GM10248 (cell line): ENCODE measurements at regions not wholly inside any gene's neighbourhood (a gene's known extent, or its start where the extent isn't known, plus 50 kb on each side); places are given as distances from the start of the nearest gene placed in this dataset.
"Not testable (repeated sequence)": the region's sequence is repeated elsewhere in the genome, so short reads cannot be mapped to it uniquely, and the experiment has no call there.

Experiments used
- CTCF ChIA-PET: fragments of 300-600 bp; sonication (Branson Sonifier 250); formaldehyde crosslinking; extraction: SDS; loops from one replicate; lab custom pipeline; 2021; ENCODE audit warnings: antibody characterized with exemption; lab: Yijun Ruan, JAX
- POLR2A ChIA-PET: fragments of 350-650 bp; sonication (Branson Sonifier 250); formaldehyde crosslinking; extraction: SDS; loops from one replicate; lab custom pipeline; 2020; ENCODE audit warnings: antibody characterized with exemption; lab: Yijun Ruan, JAX
- DNase-seq: peaks from one replicate; pipeline ENCODE4 v3.0.0; 2012; ENCODE audit errors: extremely low spot score
- CTCF ChIP-seq: IDR thresholded peaks from 2 replicates; pipeline ENCODE4 v1.5.1; 2012; ENCODE audit warnings: mild to moderate bottlenecking, low read depth; ENCODE audit errors: extremely low read depth, missing control alignments, control extremely low read depth

- ChIA-PET POLR2A (no interaction called here), CTCF (interaction anchor here (1.0 kb wide), 1 partner anchor 12 kb away, joined by 3 read pairs; no protein-coding TSS in a partner anchor)
- no peak for DNase-seq
- TF ChIP-seq CTCF: no peak
These were observed 58.1 kb downstream of the TUBA3C start for GRCh38 chr13:19123502-19123901.

- CTCF ChIA-PET: no interaction called here
- TF ChIP-seq CTCF: no peak
These were observed 63.5 kb downstream of the TUBA3C start for GRCh38 chr13:19117913-19118739.

DNA sequence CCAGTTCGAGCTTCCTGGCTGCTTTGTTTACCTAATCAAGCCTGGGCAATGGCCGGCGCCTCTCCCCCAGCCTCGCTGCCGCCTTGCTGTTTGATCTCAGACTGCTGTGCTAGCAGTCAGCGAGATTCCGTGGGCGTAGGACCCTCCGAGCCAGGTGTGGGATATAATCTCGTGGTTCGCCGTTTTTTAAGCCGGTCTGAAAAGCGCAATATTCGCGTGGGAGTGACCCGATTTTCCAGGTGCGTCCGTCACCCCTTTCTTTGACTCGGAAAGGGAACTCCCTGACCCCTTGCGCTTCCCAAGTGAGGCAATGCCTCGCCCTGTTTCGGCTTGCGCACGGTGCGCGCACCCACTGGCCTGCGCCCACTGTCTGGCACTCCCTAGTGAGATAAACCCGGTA lies 72.4 kb downstream of the TUBA3C start:
- POLR2A ChIA-PET, DNase-seq, CTCF ChIA-PET: not testable (repeated sequence)

More at GRCh38 chr13:19117913-19118739, 63.5 kb downstream of the TUBA3C start:
- no peak for DNase-seq
- POLR2A ChIA-PET: no interaction called here

DNA sequence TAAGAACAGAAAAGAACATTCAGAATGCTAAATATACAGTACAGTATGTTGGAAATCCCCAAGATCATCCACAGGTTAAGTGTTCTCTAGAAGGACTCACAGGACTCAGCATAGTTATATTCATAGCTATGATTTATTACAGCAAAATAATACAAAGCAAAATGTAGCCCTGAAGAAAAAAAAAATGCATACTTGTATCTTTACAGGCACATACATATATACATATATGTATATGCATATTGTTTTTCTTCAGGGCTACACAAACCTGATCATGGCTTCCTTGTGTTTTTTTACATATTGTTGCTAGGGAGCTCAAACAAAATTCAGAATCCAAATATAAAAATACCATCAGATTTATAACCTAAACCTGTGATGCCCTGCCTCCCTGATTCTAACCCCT lies 78.5 kb downstream of the TUBA3C start:
- ChIA-PET CTCF (no interaction called here), POLR2A (no interaction called here)
- DNase-seq: no peak
- no peak for TF ChIP-seq CTCF

DNA sequence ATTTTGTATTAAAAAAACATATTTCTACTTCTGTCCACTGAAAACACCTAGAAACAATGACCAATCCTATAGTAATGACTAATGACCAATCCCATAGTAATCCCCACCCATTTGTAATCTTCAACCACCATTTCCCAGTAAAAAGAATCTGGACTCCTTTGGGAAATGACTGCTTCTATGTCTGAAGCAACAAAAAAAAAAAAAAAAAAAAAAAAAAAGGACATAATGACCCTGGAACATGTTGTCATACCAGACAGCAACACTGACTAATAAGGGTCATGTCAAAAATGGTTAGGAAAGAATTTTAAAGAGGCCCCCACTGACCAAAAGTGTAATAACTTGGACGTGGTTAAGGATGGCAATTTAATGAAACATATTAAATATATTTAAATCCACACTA lies 88.3 kb downstream of the TUBA3C start:
- POLR2A ChIA-PET: no interaction called here
- no peak for TF ChIP-seq CTCF
- CTCF ChIA-PET: no interaction called here
- DNase-seq: no peak

DNA sequence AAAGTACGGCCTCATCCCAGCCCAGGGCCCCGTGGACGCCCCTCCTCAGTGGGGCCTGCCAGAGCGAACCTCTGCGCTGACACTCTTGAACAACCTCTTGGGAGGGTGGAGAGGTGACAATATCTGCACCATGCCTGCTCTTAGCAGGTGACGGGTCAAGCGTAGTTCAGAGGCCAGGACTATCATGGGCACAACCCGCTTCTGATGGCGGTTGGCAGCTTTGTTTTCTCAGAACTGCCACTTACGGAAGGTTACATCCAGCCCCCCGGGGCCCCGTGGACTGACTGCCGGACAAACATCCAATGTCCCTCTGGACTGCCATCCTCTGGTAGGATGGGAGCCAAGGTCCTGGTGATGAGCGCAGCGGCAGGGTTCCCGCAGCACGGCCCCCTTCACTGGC lies 91.1 kb downstream of the TUBA3C start:
- ChIA-PET CTCF (no interaction called here), POLR2A (no interaction called here)
- no peak for TF ChIP-seq CTCF

GRCh38 chr13:19089315-19089714 lies 92.3 kb downstream of the TUBA3C start:
- ChIA-PET CTCF (no interaction called here), POLR2A (no interaction called here)
- no peak for DNase-seq
- no peak for TF ChIP-seq CTCF

More for the DNA sequence above, 91.1 kb downstream of the TUBA3C start:
- DNase-seq: no peak
